Caki2 (cell line): ENCODE measurements at regions not wholly inside any gene's neighbourhood (a gene's known extent, or its start where the extent isn't known, plus 50 kb on each side); places are given as distances from the start of the nearest gene placed in this dataset.
"Not testable (repeated sequence)": the region's sequence is repeated elsewhere in the genome, so short reads cannot be mapped to it uniquely, and the experiment has no call there.

Source experiments
- DNase-seq: peaks from one replicate; pipeline ENCODE4 v3.0.0-alpha.2; 2015; ENCODE audit warnings: low read depth
- in situ Hi-C: cut with HindIII; loops from 2 replicates; pipeline ENCODE4 v1.10.0; 2016; ENCODE audit warnings: low sequenced_read_pairs, low pct_unique_long_range_greater_than_20kb, mixed read lengths

DNA sequence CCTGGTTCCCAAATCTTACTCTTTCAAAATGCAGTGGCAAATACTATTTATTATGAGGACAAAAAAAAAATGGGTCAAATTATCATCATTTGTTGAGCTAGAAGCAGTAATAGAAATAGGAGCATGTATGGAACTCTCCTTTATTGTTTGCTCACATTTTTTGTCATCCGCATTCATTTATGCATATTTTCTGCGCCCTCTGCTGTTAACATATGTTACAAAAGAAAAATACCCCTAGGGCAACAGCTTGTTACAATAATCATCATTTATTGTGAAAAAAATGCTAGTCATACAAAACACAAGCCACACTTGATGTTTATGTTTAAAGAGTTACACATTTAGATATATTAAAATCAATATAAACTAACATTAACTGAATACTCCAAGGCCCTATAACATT lies 328.2 kb downstream of the TUSC1 start:
- no peak for DNase-seq
- in situ Hi-C loops, result no loop called here

DNA sequence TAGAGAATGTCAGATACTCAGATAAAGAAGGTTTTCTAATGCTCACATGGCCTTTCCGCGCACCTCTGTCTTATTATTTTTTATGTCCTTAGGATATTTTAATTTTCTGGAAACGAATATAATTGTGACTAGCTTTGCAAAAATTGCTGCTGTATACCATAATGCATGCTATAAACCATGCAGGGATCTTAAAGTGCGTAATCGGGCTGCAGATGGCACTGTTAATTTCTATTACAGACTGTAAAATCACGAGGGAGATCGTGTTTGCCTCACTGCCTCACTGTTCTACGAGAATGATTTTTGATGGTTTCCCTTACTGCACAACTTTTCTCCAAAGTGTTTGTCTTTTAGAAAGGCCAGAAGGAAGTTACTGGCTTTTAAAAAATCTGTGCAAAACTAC lies 356.1 kb downstream of the TUSC1 start:
- in situ Hi-C loops, result no loop called here
- DNase-seq, result no peak

- in situ Hi-C loops, result no loop called here
- no peak for DNase-seq
Observed at GRCh38 chr9:25310961-25311360, 367.3 kb downstream of the TUSC1 start.

DNA sequence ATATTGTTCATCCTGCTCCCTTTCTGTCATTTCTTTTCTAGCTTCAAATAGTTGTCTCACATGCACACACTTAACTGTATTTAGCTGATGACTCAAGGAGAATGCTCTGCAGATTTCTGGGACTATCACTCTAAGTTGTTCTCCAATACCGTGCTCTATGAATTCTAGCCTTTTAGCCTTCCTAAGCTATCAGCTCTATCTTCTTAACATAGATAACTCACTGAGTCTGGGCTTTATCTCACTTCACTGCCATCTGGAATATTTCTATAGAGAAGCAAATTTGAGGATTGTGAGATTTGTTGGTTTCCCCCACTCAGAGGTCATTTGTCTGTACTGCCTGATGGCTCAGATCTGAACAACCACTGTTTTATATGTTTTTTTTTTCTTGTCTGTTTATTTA lies 369.7 kb downstream of the TUSC1 start:
- no peak for DNase-seq
- in situ Hi-C loops, result no loop called here

- in situ Hi-C loops, result no loop called here
- DNase-seq, result no peak
Observed at GRCh38 chr9:25302601-25303000, 375.6 kb downstream of the TUSC1 start.

DNA sequence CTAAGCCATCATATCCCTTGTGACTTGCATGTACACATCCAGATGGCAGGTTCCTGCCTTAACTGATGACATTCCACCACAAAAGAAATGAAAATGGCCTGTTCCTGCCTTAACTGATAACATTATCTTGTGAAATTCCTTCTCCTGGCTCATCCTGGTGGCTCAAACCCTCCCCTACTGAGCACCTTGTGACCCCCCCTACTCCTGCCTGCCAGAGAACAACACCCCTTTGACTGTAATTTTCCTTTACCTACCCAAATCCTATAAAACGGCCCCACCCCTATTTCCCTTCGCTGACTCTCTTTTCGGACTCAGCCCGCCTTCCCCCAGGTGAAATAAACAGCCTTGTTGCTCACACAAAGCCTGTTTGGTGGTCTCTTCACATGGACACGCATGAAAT lies 390.0 kb downstream of the TUSC1 start:
- DNase-seq, in situ Hi-C loops: not testable (repeated sequence)

DNA sequence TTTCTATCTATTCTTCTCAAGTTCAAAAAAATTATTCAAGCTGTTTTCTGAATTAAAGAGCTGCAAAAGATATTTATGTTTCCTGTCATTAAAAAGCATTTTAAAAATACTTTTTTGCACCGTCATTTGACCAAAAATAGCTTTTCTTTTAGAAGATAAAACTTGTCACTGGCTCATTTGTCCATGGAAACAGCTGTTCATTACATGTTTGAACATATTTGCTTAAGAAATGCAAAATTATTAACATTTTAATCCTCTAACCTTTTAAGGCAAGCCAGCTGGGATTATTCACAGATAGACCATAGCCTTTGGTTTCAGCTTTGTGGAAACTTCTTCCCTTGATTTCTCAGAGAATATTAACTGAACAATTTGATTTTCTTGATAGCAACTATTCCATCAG lies 393.9 kb downstream of the TUSC1 start:
- in situ Hi-C loops, result no loop called here
- no peak for DNase-seq

DNA sequence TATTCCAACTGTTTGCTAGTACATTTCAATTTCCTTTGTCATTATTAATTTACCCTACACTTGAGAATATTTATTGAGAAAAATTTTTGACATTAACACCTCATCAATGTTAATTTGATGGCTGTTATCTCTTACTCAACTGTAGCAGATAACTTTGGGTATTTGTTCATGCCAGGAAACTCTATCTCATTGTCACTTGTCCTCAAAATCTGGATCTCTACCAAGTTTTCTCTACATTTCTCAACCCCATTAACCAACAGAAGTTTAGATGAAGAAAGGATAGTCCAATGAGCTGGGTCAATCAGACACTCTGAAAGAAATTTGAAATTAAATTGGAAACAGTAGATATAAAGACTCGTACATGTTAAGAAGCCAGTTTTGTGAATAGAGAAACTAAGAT lies 395.3 kb downstream of the TUSC1 start:
- no peak for DNase-seq
- in situ Hi-C loops, result no loop called here

DNA sequence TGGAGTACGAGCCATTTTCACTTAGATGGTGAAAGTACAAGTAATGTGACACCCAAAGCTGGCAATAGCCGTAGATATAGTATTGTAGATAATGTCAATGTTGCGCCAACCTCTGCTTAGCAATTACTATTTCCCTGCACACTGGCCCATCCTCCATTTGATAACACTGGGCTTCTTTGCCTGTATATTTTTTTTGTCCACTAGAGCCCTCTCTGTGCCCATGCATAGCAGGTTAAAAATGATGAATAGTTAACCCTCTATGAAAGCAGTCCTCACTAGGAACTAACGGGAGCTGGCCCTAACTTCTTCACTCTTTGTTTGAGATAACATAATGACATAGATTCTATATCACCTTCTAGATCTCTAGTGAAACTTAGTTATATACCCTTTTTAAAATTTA lies 416.8 kb downstream of the TUSC1 start:
- no peak for DNase-seq
- in situ Hi-C loops, result no loop called here

GRCh38 chr9:25260046-25260445 lies 418.2 kb downstream of the TUSC1 start:
- no peak for DNase-seq
- in situ Hi-C loops, result no loop called here

DNA sequence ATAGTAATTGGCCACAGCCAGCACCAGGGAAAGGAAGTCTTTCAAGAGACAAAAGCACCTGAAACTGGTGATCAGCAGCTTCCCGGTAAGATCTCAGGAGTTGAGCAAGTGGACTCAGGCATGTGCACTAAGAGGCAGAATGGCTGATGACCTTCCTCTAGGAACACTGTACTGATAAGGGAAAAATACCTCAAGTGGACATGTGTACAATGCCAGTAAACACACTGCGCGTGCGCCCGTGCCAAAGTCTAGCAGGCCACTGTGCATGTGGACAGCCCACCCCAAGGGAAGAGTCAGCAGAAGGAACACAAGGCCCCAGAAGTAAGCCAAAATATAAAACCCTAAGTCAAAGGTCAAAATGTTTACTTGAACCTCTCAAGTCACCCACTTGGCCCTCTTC lies 423.0 kb downstream of the TUSC1 start:
- in situ Hi-C loops, result no loop called here
- no peak for DNase-seq

- DNase-seq, result no peak
- in situ Hi-C loops, result no loop called here
Observed at GRCh38 chr9:25254051-25254450, 424.2 kb downstream of the TUSC1 start.

GRCh38 chr9:25241421-25241820 lies 436.8 kb downstream of the TUSC1 start:
- no peak for DNase-seq
- in situ Hi-C loops, result no loop called here

DNA sequence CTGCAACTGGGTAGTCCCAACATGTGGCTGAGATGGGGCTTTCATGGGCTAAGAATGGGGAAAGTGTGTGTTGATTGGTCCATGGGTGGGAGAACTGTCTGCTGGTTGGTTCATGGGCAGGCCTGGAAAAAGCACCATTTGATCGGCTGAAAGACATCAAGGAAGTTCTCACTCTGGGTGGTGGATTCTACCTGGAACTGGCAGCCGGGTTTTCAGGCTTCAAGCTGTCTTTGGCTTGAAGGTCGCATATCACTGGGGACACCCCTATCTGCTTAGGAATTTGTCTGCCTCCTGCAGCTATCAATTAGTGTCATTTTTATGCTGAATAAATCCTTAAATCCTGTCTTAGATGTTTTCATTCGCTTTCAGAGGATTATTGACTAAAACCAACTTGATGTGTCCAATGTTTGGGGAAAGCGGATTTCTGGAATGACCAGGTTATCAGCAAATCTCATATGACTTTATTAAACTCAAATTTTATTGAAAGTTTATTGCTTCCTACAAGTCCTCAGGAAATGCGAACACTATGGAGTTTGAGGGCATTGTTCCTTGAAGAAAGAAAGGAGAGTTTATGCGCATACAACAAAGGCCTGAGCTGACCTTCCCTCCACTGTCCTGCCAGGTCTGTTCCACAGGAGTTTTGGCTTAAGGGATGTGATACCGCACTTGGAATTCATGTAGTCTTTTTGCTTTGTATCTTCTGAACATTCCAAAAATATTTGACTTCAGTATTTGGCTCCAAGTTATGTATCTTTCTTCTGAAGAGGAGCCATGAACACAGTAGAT lies 451.1 kb downstream of the TUSC1 start:
- no peak for DNase-seq
- in situ Hi-C loops, result no loop called here

- no peak for DNase-seq
- in situ Hi-C loops, result no loop called here
Observed at GRCh38 chr9:25225938-25226760, 452.1 kb downstream of the TUSC1 start.

GRCh38 chr9:25224996-25225395 lies 453.2 kb downstream of the TUSC1 start:
- in situ Hi-C loops, result no loop called here

GRCh38 chr9:25224309-25224708 lies 453.9 kb downstream of the TUSC1 start:
- in situ Hi-C loops, result no loop called here
- DNase-seq, result no peak

More at GRCh38 chr9:25224996-25225395, 453.2 kb downstream of the TUSC1 start:
- no peak for DNase-seq

DNA sequence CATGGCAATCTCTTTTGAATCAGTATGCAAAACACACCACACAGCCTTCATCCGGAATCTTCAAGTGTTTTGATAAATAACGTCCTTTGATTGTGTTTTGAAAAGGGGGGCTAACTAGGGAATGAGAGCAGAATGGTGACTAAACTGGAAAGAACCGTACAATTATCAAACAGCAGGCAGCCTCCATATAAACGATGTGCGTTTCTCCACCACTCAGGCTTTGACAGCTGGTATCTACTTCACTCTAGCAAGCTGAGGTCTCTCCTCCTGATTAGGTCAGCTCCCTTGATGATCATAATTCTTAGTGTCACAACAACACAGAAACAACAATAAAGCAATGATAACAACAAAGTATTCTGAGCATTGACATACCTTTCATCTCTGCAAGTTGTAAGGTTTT lies 465.9 kb downstream of the TUSC1 start:
- no peak for DNase-seq
- in situ Hi-C loops, result no loop called here

GRCh38 chr9:25207402-25208195 lies 470.6 kb downstream of the TUSC1 start:
- no peak for DNase-seq
- in situ Hi-C loops, result no loop called here
